HG03039 (cell line): ENCODE measurements at regions not wholly inside any gene's neighbourhood (a gene's known extent, or its start where the extent isn't known, plus 50 kb on each side); places are given as distances from the start of the nearest gene placed in this dataset.
"Not testable (repeated sequence)": the region's sequence is repeated elsewhere in the genome, so short reads cannot be mapped to it uniquely, and the experiment has no call there.

Source experiments
- ATAC-seq: cut with Tn5 transposase; IDR thresholded peaks from one replicate; pipeline ENCODE4 v1.9.1; 2021; ENCODE audit warnings: mild to moderate bottlenecking, moderate library complexity; ENCODE audit not compliant: unreplicated experiment

DNA sequence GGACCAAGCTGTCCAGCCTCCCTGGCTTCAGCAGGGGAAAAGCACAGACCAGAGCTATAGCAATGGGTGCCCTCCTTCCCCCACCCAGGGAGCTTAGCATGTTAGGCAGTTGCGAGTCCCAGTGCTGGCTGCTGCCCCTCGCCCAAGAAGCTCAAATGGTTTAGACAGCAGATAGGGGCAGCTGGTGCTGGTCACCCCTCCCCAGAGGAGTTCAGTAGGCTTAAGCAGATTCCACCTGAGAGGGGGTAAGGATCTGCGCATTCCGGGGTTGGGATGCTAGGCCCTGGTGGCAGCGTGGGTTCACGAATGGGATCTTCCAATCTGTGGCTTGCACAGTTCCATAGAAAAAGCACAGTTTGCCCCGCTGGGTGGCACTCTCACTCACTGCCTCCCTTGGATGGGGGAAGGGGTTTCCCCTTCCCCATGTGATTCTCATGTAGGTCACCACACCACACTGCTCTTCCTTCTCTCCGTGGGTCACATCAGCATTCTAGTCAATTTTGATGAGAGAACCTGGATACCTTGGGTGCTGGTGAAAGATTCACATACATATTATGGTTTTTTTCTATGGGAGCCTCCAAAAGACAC lies 665.6 kb downstream of the C12orf50 start:
- ATAC-seq = no peak

DNA sequence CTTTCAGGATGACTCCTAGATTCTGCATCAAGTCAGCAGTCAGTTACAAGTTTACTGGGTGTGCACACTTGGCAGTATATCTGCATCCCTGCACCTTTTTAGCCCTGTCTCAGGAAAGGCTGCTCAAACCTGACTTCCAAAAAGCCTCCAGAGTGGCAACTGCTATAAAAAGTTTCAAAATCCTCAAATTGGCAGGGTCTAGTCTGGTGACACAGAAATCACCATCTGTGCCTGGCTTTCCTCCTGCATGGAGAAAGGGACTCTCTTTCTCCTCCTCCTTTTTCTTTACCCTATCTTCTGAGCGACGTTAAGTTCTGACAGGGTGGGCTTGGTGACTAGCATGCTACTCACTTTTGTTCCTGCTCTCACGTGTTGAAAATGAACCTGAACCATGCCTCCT lies 679.5 kb downstream of the C12orf50 start:
- no peak for ATAC-seq

DNA sequence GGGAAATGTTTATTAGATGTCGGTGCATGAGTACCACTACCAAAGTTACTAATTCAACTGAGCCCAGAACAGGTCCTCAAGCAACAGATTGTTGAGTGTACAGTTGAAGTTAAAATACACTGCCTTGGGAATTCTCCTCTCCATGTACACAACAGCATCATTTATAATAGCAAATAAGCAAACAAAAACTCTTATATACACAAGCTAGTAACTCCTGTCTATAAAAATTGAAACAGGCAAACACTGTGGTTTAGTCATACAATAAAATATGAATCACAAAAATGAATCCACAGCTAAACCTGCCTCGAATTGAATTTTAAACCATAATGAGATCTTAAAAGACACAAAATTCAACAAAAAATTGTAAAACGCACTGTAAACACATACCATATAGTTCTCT lies 681.1 kb downstream of the C12orf50 start:
- no peak for ATAC-seq

DNA sequence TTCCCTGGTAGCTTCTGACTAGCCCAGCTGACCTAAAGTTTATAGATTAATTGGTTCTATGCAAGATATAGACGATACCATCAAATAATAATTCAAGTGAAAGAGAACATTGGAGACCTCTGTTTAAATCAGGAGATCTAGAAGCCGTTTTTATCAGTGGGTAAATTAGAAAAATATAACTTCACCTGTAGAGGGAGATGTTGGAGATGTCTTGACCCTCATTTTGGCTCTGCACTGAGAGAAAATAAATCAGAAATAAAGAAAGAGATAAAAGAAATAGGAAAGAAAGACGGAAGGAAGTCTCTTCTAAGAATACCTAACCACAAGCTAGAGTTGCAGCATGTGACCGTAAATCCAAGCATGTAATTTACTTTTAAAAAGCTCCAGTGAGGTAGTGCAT lies 684.5 kb downstream of the C12orf50 start:
- ATAC-seq = no peak

DNA sequence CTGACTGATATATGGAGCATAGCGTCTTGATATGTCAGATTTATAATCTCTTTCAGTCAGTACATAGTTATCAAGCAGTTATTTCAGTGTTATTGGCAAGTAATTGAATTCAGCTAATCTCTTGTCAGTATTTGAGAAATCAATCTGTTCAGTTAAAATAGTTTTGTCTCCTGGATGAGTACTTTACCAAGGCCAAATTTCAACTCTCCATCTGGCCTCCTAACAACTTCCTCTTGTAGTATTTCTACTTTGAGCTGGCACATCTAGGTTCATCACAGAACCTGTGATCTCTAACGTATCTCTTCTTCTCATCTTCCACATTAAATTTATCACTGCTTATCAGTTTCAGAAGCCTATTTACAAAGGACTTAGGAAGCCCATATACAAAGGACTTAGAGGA lies 690.5 kb downstream of the C12orf50 start:
- no peak for ATAC-seq

DNA sequence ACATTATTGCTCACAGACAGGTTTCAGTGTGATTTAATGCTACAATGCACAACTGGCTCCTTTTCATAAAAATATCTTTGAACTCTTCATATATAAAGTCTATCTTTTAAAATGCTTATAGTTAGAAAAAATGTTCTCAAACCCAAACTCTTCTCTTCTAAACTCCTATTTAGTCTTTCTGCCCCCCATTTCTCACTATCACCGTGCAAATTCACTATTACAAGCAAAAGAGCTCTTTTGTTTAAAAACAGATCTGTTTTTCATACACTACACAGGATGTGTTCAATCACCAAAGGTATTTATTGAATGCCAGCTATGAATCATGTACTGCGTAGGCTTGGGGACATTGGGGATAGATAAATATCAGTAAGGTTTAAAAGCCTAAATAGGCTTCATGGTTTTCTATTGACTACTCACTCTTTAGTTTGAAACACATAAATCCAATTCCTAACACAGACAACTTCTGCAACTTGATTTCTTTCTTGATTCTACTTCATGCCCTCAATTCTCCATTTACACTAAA lies 692.3 kb downstream of the C12orf50 start:
- ATAC-seq = no peak

DNA sequence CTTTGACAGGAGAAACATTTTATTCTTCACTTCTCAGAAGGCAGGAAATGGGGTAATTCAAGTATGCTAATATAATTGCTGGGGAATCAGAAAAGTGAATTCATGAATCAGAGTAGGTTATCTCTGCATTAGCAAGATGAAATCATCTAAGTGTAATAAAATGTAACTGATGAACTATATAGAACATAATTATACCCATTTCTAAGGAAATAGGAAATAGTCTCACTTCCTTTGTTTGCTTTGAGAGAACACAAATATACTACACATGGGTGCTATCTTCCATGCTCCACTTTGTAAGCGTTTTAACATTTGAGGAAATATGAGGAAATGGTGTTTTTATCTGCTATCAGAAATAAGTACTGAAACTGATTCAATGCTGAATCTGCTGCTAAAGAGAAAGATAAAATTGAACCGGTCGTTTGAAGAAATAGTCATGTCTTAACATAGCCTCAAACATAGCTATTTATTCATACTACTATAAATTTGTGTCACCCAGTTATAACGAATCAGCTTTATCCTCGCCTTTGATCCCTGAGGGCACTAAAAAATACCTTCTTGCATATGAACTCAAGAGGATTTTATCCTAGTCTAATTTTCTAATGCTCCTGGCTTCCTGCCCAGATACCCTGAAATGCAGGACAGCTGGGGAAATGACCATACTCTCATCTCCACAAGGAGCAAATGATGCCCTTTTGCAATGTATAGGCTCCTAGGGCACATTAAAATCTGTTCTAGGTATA lies 696.0 kb downstream of the C12orf50 start:
- no peak for ATAC-seq

DNA sequence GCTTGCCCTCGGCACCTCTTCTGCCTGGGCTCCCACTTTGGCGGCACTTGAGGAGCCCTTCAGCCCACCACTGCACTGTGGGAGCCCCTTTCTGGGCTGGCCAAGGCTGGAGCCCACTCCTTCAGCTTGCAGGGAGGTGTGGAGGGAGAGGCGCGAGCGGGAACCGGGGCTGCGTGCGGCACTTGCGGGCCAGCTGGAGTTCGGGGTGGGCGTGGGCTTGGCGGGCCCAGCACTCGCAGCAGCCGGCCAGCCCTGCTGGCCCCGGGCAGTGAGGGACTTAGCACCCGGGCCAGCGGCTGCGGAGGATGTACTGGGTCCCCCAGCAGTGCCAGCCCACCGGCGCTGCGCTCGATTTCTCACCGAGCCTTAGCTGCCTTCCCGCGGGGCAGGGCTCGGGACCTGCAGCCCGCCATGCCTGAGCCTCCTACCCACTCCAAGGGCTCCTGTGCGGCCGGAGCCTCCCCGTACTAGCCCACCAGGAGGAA lies 699.1 kb downstream of the C12orf50 start:
- ATAC-seq = not testable (repeated sequence)

DNA sequence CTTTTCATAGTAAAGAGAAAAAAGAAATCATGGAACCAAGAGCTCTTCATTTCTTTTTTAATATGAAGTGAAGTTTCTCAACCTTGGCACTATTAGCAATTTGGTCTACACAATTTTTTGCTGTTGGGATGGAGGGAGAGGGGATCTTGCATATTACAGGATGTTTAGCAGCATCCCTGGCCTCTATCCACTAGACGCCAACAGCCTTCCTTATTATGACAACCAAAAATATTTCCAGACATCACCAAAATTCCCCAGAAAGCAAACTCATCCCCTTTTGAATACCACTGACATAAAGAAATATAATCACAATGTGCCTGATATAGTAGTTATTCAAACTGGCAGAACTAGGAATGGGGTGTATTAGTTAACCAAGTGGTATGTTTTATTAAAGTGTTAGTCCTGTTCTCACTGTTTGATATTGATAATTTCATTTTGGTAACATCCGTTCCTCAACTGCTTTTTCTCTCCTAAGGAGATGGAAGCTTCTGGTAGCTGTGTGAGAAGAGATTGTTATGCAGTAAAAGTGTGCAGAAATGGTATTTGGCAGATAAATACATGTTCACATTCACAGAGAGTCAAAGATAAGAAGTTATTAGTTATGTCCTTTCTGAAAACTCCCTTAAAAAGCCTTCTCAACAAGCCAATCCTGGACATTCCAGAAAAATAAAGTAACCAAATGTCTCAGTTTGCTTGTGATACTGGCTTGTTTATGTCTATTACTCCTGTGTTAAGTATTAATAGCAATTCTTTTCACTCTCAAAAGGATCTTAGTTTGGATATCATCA lies 699.9 kb downstream of the C12orf50 start:
- ATAC-seq = no peak

DNA sequence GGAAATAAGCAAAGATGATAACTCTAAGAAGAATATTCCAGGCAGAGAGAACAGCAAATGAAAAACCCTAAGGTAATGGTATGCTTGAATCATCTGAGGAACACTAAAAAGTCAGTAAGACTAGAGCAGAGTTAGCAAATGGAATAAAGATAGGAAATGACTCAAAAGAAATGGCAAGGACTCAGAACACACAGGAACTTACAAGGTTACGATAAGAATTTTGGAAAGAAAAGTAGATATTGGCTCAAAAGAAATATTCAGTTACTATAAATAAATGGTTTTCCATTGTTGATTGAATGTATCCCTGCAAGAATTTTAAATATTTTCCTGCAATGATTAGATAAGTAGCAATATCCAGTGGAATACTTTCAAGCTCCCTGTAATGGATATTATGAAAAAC lies 705.8 kb downstream of the C12orf50 start:
- ATAC-seq = no peak

DNA sequence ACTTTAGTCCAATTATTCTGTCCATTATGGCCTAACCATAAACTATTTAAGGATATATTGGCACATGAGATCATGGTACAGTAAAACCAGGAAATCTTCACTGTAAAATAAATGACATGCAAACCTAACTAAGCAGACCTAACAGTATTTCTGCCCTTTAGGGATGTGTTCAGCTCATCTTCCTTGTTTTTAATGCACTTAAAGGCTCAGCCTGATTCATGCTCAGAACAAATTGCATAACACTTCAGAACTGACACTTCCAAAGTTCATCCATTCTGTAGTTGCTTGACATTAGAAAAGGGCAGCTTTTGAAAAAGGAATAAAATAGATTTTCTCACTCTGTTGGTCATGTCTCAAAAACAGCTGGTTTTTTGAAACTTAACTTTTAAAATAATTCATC lies 708.5 kb downstream of the C12orf50 start:
- ATAC-seq = no peak

DNA sequence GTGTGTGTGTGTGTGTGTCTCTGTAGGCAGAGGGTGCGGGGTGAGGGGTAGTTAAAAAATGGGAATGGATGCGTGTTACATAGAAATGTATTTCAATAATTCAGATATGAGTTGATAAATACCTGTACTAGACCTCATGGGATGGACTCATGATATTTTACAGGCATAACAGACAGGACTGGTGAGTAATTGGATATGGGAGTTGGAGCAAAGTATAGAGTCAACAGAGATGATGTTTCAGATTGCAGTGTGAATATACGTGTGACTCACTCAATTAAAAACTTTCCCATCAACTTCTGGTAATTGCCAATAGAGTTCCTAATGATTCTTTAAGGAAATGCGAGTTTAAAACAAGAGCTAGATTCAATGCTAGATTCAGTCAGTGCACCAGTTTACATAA lies 711.9 kb downstream of the C12orf50 start:
- ATAC-seq = no peak

DNA sequence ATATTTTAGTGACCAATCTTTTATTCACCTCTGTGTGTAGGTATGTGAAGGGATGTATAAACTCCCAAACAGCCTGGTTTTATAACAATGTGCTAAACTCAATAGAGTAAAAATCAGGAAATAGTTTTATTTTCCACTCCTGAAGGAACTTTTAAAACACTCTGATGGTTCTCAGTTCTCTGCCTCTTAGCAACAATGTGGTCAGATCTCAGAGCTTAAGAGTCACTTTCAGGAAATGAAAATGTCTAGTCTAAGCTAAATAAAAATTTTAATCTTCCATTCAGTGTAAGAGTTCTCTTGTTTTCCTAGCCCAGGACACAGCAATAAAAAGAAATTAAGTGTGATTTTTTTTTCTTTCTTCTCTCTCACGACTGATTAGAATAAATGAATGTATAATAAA lies 718.0 kb downstream of the C12orf50 start:
- ATAC-seq = no peak

DNA sequence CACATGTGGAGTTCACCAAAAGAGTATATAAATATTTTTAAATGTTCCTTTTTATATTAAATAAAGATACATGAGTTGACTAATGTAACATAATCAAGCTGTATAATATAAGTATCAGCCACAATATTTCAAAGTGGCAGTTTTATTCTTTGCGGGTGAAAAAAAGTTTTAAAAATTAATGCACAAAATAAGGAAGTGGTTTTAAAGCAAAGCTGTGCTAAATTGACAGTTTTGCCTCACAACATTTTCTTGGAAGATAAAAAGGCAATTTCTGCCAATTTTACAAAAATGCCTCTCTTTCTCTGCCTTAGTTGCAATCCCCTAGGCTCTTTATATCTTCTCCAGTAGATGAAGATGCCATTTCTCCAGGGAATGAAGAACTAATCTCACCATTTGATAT lies 719.1 kb downstream of the C12orf50 start:
- no peak for ATAC-seq

DNA sequence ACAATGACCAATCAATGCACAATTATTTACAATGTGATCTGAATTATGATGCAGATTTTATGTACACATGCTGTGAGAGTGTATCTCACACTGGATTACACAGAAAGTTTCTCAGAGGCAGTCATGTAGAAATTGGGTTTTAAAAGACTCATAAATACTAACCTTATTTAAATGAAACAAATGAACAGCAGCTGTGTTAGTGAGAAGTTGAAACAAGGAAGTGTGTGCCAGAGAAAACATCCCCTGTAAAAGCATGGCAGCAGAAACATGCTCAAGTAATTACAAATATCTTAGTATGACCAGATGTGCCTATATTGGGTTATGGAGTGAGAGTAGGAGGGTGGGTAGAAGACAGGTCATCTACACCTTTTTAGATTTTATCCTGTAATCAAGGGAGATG lies 723.7 kb downstream of the C12orf50 start:
- peak; percentile 63 for ATAC-seq

DNA sequence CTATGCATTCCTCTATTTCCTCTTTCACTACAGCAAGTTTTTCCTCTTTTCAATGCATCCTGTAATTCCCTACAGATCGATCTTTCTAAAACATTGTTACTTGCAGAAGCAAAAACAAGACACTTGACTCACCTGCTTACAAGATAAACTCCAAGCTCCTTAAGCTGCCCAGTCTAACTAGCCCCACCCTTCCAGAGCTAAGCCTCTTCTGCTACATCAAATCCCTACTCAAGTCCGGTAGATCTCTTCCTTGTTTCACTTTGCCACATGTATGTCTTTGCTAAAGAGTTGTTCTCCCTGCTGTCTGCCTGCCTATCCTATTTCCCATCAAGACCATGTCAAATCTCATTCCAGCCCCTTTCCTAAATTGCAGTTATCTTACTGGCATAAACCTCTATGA lies 724.8 kb downstream of the C12orf50 start:
- ATAC-seq = no peak

DNA sequence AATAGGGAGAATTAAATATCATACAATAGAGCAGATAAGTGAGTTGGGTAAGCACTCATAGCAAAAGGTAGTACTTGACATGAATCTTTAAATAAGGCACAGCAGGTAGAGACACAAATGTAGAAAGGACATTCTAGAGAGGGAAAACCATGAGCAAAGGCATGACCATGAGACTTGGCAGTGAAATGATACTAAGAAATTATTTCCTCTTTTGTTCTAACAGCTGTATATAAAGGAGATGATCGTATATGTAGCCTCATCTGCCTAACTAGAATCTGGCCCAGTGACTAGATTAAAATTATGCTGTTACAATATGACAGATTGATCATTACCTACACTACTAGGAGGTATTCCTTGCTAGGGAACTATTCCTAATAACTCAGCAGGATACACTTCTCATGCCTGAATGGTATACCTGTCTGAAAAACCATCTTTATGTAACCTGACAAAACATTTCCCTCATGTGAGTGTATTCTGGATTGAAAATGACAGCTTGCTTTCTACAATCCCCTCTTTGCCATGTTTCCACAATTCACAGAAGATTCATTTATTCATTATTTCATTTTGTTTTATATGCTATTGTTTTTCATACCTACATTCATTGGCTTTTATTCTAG lies 725.7 kb downstream of the C12orf50 start:
- no peak for ATAC-seq

DNA sequence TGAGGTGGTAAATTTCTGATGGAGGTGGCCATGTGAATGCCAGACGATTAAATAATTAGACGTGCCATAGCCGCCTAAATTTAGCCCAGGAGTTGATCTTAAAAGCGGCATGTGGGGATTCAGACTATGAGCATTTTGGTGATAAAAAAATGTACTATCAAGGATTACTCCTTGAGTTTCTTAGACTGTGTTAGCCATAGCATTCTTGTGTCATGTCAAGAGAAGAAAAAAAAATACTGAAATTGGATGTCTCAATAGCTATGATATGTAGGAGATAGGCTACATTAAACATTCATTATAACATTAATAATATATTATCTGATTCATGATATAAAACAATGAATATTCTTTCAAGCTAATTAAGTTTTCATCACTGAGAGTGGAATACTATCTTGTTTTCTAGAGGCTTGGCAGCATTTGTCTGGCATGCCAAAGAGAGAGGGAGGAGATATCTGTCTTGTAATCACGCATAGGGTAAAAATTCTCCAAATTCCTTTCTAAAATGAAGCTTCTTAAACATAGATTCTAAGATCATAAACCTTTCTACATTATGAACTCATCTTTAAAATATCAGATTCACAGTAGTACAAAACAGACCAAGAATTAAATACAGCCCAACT lies 727.0 kb downstream of the C12orf50 start:
- no peak for ATAC-seq

DNA sequence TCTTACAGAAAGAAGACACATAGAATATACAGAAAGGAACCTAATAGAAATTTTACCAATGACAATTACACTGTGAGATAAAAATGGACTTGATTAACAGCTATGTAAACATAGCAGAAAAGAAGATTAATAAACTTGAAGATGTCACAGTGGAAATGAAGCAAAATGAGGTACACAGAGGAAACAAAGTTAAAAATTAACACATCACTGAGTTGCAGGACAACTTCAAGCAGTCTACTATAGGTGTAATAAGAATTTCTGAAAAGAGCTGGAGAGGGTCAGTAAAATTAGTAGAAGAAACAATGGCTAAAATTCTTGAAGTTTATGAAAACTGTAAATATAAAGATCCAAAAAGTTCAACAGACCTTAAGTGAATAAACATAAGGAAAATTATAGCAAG lies 738.7 kb downstream of the C12orf50 start:
- ATAC-seq = no peak

DNA sequence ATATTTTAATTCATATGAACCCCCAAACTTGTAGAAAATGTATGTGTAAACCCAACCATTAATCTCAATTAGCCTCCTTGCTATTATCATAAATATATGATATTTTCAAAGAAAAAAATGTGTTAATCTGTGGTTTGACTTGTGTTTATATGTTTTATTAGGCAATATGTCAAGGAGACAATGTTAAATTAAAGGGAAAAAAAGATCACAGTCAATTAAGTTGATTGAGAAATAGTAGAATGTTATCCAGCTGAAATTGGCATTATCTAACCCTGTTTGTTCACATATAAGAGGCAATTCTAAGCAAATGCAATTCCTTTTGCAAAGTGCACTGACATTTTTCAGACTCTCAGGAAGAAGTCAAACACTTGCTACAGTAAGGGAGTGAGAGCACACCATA lies 745.3 kb downstream of the C12orf50 start:
- ATAC-seq = no peak

DNA sequence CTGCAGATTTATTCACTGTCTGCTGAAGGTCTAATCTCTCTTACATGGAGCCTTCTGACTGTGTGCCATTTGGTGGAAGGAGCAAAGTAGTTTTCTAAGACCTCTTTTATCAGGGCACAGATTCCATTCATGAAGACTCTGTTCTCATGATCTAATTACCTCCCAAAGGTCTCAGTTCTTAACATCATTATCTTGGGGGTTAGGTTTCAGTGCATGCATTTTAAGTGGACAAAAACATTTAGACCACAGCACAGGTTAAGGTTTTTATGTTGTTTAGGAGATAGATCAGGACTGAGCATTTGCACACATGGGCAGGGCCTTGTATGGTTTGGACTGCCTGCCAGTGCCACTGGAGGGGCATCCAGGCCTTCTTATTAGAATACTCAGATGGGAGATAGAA lies 746.1 kb downstream of the C12orf50 start:
- no peak for ATAC-seq
